ENCODE measurements at regions not wholly inside any gene's neighbourhood (a gene's known extent, or its start where the extent isn't known, plus 50 kb on each side); places are given as distances from the start of the nearest gene placed in this dataset.

DNA sequence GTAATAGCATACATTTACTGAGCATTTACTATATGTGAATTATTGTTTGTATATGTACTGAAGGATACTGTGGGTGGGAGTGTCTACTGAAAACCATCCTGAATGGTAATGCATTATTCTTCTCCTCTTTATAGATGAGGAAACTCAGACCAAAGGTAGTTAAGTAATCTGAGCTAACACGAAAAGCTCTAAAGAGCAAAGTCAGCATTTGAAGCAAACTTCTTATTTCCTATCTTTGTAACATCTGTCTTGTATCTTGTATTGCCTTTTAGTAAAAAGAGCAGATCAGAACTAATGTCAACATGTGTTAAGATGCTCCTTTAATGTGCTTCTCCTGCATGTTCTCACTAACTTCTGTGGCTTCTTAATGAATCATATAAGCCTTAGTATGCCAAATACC, 382.8 kb upstream of the NXPH2 start:
- TF ChIP-seq, protein P1, sequence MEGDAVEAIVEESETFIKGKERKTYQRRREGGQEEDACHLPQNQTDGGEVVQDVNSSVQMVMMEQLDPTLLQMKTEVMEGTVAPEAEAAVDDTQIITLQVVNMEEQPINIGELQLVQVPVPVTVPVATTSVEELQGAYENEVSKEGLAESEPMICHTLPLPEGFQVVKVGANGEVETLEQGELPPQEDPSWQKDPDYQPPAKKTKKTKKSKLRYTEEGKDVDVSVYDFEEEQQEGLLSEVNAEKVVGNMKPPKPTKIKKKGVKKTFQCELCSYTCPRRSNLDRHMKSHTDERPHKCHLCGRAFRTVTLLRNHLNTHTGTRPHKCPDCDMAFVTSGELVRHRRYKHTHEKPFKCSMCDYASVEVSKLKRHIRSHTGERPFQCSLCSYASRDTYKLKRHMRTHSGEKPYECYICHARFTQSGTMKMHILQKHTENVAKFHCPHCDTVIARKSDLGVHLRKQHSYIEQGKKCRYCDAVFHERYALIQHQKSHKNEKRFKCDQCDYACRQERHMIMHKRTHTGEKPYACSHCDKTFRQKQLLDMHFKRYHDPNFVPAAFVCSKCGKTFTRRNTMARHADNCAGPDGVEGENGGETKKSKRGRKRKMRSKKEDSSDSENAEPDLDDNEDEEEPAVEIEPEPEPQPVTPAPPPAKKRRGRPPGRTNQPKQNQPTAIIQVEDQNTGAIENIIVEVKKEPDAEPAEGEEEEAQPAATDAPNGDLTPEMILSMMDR (conservative IDR thresholded peaks at IDR 0.05; ENCODE audit: low read depth, low read length), result no peak
- TF ChIP-seq EZH2 (IDR thresholded peaks at IDR 0.05; ENCODE audit: low read length, unreplicated experiment) (no peak), EZH2phosphoT487 (IDR thresholded peaks at IDR 0.05; ENCODE audit: borderline replicate concordance, low read length) (no peak)
